ENCODE measurements at regions not wholly inside any gene's neighbourhood (a gene's known extent, or its start where the extent isn't known, plus 50 kb on each side); places are given as distances from the start of the nearest gene placed in this dataset.
"Not testable (repeated sequence)": the region's sequence is repeated elsewhere in the genome, so short reads cannot be mapped to it uniquely, and the experiment has no call there.

DNA sequence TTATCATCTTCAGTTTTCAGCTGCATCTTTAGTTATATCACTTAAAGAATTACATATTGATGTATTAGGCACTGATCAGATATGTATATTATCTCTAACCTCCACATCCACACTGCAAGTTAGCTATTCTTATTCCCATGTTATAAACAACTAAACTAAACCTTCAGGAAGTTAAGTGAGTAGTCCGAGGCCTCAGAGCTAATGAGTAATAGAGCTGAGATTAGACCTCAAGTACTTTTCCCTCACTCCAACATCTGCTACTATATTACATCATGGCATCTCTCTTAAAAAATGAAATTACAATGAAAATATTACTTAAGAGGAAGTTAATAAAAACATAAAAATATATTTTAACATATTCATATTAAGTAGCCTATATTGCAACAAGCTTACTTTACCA lies 183.6 kb upstream of the MAP2 start:
- H3K4me3 ChIP-seq (ENCODE audit: low read depth, low read length): no peak overlapping the region
- no peak for DNase-seq (ENCODE audit: low read depth)
- TF ChIP-seq, protein P1, sequence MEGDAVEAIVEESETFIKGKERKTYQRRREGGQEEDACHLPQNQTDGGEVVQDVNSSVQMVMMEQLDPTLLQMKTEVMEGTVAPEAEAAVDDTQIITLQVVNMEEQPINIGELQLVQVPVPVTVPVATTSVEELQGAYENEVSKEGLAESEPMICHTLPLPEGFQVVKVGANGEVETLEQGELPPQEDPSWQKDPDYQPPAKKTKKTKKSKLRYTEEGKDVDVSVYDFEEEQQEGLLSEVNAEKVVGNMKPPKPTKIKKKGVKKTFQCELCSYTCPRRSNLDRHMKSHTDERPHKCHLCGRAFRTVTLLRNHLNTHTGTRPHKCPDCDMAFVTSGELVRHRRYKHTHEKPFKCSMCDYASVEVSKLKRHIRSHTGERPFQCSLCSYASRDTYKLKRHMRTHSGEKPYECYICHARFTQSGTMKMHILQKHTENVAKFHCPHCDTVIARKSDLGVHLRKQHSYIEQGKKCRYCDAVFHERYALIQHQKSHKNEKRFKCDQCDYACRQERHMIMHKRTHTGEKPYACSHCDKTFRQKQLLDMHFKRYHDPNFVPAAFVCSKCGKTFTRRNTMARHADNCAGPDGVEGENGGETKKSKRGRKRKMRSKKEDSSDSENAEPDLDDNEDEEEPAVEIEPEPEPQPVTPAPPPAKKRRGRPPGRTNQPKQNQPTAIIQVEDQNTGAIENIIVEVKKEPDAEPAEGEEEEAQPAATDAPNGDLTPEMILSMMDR (IDR thresholded peaks at IDR 0.05; ENCODE audit: insufficient read depth, low read depth, low read length, missing control alignments): no peak

DNA sequence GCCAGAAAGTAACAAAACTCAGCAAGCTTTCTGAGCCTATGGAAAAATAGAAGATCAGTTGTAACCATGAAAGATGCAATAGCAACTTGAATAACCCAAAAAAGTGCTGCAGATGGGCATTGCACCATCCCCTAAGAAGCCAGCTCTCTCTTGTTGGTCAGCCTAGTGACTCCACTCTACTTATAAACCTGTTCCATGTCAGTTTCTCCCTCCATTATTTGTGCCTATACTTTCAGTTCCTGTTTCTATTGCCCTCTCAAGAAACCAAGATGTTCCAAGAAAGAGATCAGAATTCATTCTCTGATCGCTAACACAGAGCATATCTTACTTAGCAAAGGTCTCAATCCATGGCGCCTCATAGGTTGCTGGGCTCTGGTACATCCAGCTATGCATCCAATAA lies 170.3 kb upstream of the MAP2 start:
- DNase-seq (ENCODE audit: low read depth): no peak
- no peak overlapping the region for H3K4me3 ChIP-seq (ENCODE audit: low read depth, low read length)
- TF ChIP-seq, protein P1 (IDR thresholded peaks at IDR 0.05; ENCODE audit: insufficient read depth, low read depth, low read length, missing control alignments): no peak

DNA sequence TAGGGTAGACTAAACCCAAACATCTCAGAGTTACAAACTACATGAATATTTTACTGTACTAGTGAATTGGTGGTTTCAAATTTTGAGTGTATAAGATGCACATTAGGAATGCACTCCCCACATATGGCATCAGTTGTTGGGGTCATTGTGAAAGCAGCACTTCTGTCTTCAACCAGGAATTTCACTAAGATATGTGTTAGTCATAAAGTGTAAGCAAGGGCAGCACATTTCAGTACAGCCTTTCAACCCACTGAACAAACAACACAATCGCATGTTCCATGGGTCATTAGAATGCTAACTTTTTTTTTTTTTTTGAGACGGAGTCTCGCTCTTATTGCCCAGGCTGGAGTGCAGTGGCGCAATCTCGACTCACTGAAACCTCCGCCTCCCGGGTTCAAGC lies 164.1 kb upstream of the MAP2 start:
- TF ChIP-seq, protein P1 (IDR thresholded peaks at IDR 0.05; ENCODE audit: insufficient read depth, low read depth, low read length, missing control alignments): no peak
- H3K4me3 ChIP-seq (ENCODE audit: low read depth, low read length): no peak overlapping the region
- DNase-seq (ENCODE audit: low read depth): no peak

DNA sequence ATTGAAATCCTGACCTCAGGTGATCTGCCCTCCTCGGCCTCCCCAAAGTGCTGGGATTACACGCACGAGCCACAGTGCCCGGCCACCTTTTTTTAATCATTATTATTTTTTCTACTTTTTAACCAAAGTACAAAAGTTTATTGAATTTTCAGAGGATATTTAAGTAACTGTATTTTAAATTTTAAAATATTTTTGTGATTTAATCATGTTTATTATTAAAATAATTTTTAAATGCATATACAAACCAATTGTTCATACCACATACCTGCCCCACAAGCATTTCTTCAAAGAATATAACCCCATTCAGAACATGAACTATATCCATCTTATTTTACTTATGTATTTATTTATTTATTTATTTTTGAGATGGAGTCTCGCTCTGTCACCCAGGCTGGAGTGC lies 163.6 kb upstream of the MAP2 start:
- TF ChIP-seq, protein P1 (IDR thresholded peaks at IDR 0.05; ENCODE audit: insufficient read depth, low read depth, low read length, missing control alignments): no peak
- no peak overlapping the region for H3K4me3 ChIP-seq (ENCODE audit: low read depth, low read length)
- no peak for DNase-seq (ENCODE audit: low read depth)

DNA sequence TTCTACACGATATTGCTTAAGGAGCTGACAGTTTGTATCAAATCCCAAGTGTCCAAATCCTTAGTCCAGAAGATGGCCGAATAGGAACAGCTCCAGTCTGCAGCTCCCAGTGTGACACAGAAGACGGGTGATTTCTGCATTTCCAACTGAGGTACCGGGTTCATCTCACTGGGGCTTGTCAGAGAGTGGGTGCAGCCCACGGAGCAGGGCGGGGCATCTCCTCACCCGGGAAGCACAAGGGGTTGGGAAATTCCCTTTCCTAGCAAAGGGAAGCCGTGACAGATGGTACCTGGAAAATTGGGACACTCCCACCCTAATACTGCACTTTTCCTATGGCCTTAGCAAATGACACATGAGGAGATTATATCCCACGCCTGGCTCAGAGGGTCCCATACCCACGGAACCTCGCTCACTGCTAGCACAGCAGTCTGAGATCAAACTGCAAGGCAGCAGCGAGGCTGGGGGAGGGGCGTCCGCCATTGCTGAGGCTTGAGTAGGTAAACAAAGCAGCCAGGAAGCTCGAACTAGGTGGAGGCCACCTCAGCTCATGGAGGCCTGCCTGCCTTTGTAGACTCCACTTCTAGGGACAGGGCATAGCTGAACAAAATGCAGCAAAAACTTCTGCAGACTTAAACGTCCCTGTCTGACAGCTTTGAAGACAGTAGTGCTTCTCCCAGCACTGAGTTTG lies 162.3 kb upstream of the MAP2 start:
- not testable (repeated sequence) for H3K4me3 ChIP-seq (ENCODE audit: low read depth, low read length); DNase-seq (ENCODE audit: low read depth)

DNA sequence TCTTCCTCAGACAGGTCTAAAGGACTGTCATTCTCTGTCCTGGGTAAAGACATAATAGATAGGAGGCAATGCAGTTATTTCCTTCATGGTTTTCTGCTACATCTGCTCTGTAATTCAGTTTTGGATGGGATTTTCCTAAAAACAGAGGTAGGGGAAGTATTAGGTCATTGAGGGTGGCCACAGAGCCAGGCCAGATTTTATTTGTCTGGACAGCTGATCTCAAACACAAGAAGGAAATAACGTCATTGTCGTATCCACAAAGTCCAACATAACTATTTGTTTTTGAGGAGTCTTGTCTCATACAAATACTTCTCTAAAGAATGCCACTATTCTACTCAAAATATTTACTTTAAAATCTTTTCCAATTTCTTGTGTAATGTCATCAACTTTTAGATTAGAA lies 154.8 kb upstream of the MAP2 start:
- TF ChIP-seq, protein P1 (IDR thresholded peaks at IDR 0.05; ENCODE audit: insufficient read depth, low read depth, low read length, missing control alignments): no peak
- H3K4me3 ChIP-seq (ENCODE audit: low read depth, low read length): no peak overlapping the region
- DNase-seq (ENCODE audit: low read depth): no peak

DNA sequence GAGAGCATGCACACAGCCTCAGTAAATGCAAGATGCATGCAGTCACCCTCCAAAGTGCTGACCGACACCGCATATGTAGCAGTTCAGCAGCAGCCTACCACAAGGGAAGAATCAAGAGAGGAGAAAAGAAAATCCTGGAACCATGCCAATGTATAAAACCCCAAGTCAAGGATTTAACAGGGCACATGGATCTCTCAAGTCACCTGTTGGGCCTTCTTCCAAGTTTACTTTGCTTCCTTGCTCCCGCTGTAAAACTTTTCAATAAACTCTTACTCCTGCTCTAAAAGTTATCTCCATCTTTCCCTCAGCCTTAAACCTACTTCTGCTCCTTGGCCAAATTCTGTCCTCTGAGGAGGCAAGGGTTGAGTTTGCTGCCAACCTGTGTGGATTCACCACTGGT lies 147.8 kb upstream of the MAP2 start:
- TF ChIP-seq, protein P1 (IDR thresholded peaks at IDR 0.05; ENCODE audit: insufficient read depth, low read depth, low read length, missing control alignments): no peak
- no peak overlapping the region for H3K4me3 ChIP-seq (ENCODE audit: low read depth, low read length)
- no peak for DNase-seq (ENCODE audit: low read depth)

Data from GM12865 (cell line).